GM12878 (cell line): ENCODE measurements at regions not wholly inside any gene's neighbourhood (a gene's known extent, or its start where the extent isn't known, plus 50 kb on each side); places are given as distances from the start of the nearest gene placed in this dataset.

Experiments used
- ATAC-seq: fragments of 200-7000 bp; cut with Tn5 transposase; 3 replicates; pipeline ENCODE4 v1.9.1; 2020; ENCODE audit warnings: mild to moderate bottlenecking, moderate library complexity
- BruUV-seq: library from RNA; stranded (reverse); fragments of 400-500 nt; replicated peaks from 2 replicates; lab custom pipeline; 2021; lab: Mats Ljungman, UMichigan
- CTCF ChIA-PET: fragments of 300-600 bp; sonication (Branson Sonifier 250); formaldehyde crosslinking; extraction: SDS; loops from one replicate; lab custom pipeline; 2021; ENCODE audit warnings: inconsistent platforms; lab: Yijun Ruan, JAX
- POLR2A ChIA-PET: fragments of 350-600 bp; formaldehyde crosslinking; extraction: SDS; loops from one replicate; lab custom pipeline; 2021; ENCODE audit warnings: inconsistent platforms; lab: Charles Lee
- RAD21 ChIA-PET: fragments of 300-600 bp; sonication (Branson Sonifier 250); formaldehyde crosslinking; loops from one replicate; lab custom pipeline; 2023; ENCODE audit warnings: antibody characterized with exemption; ENCODE audit not compliant: unreplicated experiment; lab: Charles Lee
- SMC1A ChIA-PET: fragments of 300-600 bp; sonication (Branson Sonifier 250); formaldehyde crosslinking; loops from one replicate; lab custom pipeline; 2023; ENCODE audit not compliant: unreplicated experiment, uncharacterized antibody; lab: Charles Lee
- DNase-seq: peaks from one replicate; pipeline ENCODE4 v3.0.0-alpha.2; 2011; ENCODE audit warnings: low read depth, low spot score
- FAIRE-seq: peaks from 3 replicates; lab custom pipeline; 2011; peaks lifted over from hg19 to GRCh38; lab: Jason Lieb, UNC
- H2AFZ ChIP-seq: 2 replicates; pipeline ENCODE4 v1.6.0; 2011; ENCODE audit warnings: low read depth, low read length, control low read depth; ENCODE audit not compliant: control insufficient read depth
- H3K27ac ChIP-seq: 2 replicates; pipeline ENCODE4 v1.5.1; 2011; ENCODE audit warnings: control low read depth; ENCODE audit not compliant: control insufficient read depth, insufficient read depth
- H3K27me3 ChIP-seq, 2 experiments: replicated peaks in 1 of 2; 2 replicates each; pipeline versions ENCODE4 v1.6.0 to v1.6.1; 2011; ENCODE audit warnings: low read length in 1 of 2; ENCODE audit not compliant: control insufficient read depth in 2 of 2, insufficient read depth in 2 of 2
- H3K36me3 ChIP-seq, 2 experiments: 2 replicates each; pipeline ENCODE4 v1.5.1; 2011; ENCODE audit warnings: low read length in 1 of 2; ENCODE audit not compliant: control insufficient read depth in 2 of 2, insufficient read depth in 2 of 2
- H3K4me1 ChIP-seq: 2 replicates; pipeline ENCODE4 v1.6.1; 2011; ENCODE audit warnings: mild to moderate bottlenecking, low read length, moderate library complexity, mixed read lengths; ENCODE audit not compliant: control insufficient read depth, insufficient read depth
- H3K4me2 ChIP-seq: 2 replicates; pipeline ENCODE4 v1.6.0; 2011; ENCODE audit warnings: control low read depth; ENCODE audit not compliant: control insufficient read depth, insufficient read depth
- H3K4me3 ChIP-seq: fragments of 200-600 bp; sonication (generic); 2 replicates; pipeline ENCODE4 v1.5.1; 2016
- H3K79me2 ChIP-seq: 2 replicates; pipeline ENCODE4 v1.6.0; 2011; ENCODE audit warnings: low read length; ENCODE audit not compliant: control insufficient read depth, insufficient read depth
- H3K9ac ChIP-seq: 2 replicates; pipeline ENCODE4 v1.8.0; 2011; ENCODE audit warnings: low read length, control low read depth, mixed read lengths; ENCODE audit not compliant: control insufficient read depth, insufficient read depth
- H3K9me3 ChIP-seq: replicated peaks from 3 replicates; pipeline ENCODE4 v1.5.1; 2011; ENCODE audit warnings: mild to moderate bottlenecking, low read length; ENCODE audit not compliant: control insufficient read depth, insufficient read depth
- H4K20me1 ChIP-seq: 2 replicates; pipeline ENCODE4 v1.6.0; 2011; ENCODE audit not compliant: control insufficient read depth, insufficient read depth
- ATF2 ChIP-seq: IDR thresholded peaks from 2 replicates; pipeline ENCODE4 v1.6.1; 2012; ENCODE audit warnings: low read length, inconsistent platforms
- CEBPZ ChIP-seq: fragments of 150-350 bp; IDR thresholded peaks from 2 replicates; pipeline ENCODE4 v1.6.1; 2016; ENCODE audit warnings: low read depth, low read length
- ETV6 ChIP-seq, 2 experiments: fragments of 450-650 bp in 1 of 2; IDR thresholded peaks in 1 of 2; conservative IDR thresholded peaks in 1 of 2; 2 replicates each; pipeline ENCODE4 v1.6.1; 2014; ENCODE audit warnings: antibody characterized with exemption in 1 of 2, borderline replicate concordance in 1 of 2, low read depth in 1 of 2, mild to moderate bottlenecking in 1 of 2, moderate library complexity in 1 of 2
- MYB ChIP-seq: fragments of 150-350 bp; IDR thresholded peaks from 2 replicates; pipeline ENCODE4 v1.6.1; 2014; ENCODE audit warnings: mild to moderate bottlenecking, low read depth, low read length, borderline replicate concordance
- NR2C2 ChIP-seq: IDR thresholded peaks from 2 replicates; pipeline ENCODE4 v1.6.1; 2011; ENCODE audit warnings: borderline replicate concordance, low read depth; ENCODE audit not compliant: control insufficient read depth, insufficient read length
- RAD21 ChIP-seq: IDR thresholded peaks from 2 replicates; pipeline ENCODE4 v1.6.1; 2011; ENCODE audit warnings: mild to moderate bottlenecking, low read depth, low read length, moderate library complexity; ENCODE audit not compliant: insufficient read depth
- RELB ChIP-seq: fragments of 450-650 bp; IDR thresholded peaks from 2 replicates; pipeline ENCODE4 v1.6.1; 2017; ENCODE audit warnings: low read depth, mild to moderate bottlenecking, moderate library complexity
- SREBF1 ChIP-seq: IDR thresholded peaks from 2 replicates; pipeline ENCODE4 v1.6.1; 2012; ENCODE audit warnings: mild to moderate bottlenecking, low read length
- WGBS: methylation state at CpG from one replicate; pipeline ENCODE4 v1.1.6; 2016; ENCODE audit warnings: low lambda C conversion rate; ENCODE audit not compliant: insufficient replicate concordance, insufficient coverage; ENCODE audit errors: missing lambda C conversion rate; 5-methylcytosine and 5-hydroxymethylcytosine counted together
- in situ Hi-C: fragments of 300-500 bp; cut with MboI; formaldehyde crosslinking; loops from 9 replicates; pipeline ENCODE4 v1.14.3; 2018; ENCODE audit warnings: mixed read lengths
- intact Hi-C: fragments of 100-400 bp; cut with micrococcal nuclease; formaldehyde crosslinking; loops from one replicate; pipeline ENCODE4 v1.14.2; 2022; ENCODE audit not compliant: unreplicated experiment

GRCh38 chr15:69631005-69631404 is 178.4 kb downstream of the RPLP1 start:
- Histone ChIP-seq H4K20me1 (no peaks in the 10 kb centered on the region), H3K4me3 (no peak overlapping the region), H3K4me2 (no peak overlapping the region), H3K27me3 (peaks cover 3 to 8% of the 10 kb centered on the region in 2 experiments), H3K4me1 (no peaks in the 10 kb centered on the region), H2AFZ (no peak overlapping the region), H3K79me2 (no peaks in the 10 kb centered on the region), H3K36me3 (no peaks in the 10 kb centered on the region), H3K27ac (no peak overlapping the region), H3K9me3 (no peaks in the 10 kb centered on the region; the same call in 2 of the 3 replicates), H3K9ac (no peak overlapping the region)
- WGBS, result 20% methylated on average over 5 of the region's 6 CpGs
- ChIA-PET POLR2A (no interaction called here), RAD21 (interaction anchor here (1.4 to 3.1 kb wide), 3 partner anchors 37 to 83 kb away, joined by 3 to 11 read pairs (median 4); no protein-coding TSS in a partner anchor), CTCF (interaction anchor here (0.7 to 1.4 kb wide), 4 partner anchors 10 to 467 kb away, joined by 3 to 4 read pairs (median 3); partner anchors contain the start of gene TLE3), SMC1A (interaction anchor here (0.5 to 0.9 kb wide), 2 partner anchors 46 to 62 kb away, joined by 3 read pairs; no protein-coding TSS in a partner anchor)
- ATAC-seq, result no peak
- TF ChIP-seq NR2C2 (no peak), SREBF1 (no peak)
- DNase-seq, result no peak
- in situ Hi-C loops, result no loop called here
- no TSS peak for BruUV-seq
- FAIRE-seq, result no peak
- intact Hi-C loops, result no loop called here

GRCh38 chr15:69631978-69632377 is 179.4 kb downstream of the RPLP1 start:
- Histone ChIP-seq H3K9me3 (no peaks in the 10 kb centered on the region), H3K27me3 (peaks cover 3 to 8% of the 10 kb centered on the region in 2 experiments), H3K4me1 (no peaks in the 10 kb centered on the region), H3K4me3 (no peak overlapping the region), H3K36me3 (no peaks in the 10 kb centered on the region), H4K20me1 (no peaks in the 10 kb centered on the region), H3K27ac (no peak overlapping the region), H3K4me2 (no peak overlapping the region), H3K79me2 (no peaks in the 10 kb centered on the region), H2AFZ (no peak overlapping the region), H3K9ac (no peak overlapping the region)
- CTCF ChIA-PET, result no interaction called here
- ATAC-seq (no peak), FAIRE-seq (no peak), DNase-seq (no peak)
- 45% methylated on average over 4 of the region's 4 CpGs for WGBS
- in situ Hi-C loops (no loop called here), intact Hi-C loops (no loop called here)
- SMC1A ChIA-PET, result no interaction called here
- no TSS peak for BruUV-seq
- RAD21 ChIA-PET, result interaction anchor here (1.4 to 2.2 kb wide), 3 partner anchors 36 to 82 kb away, joined by 3 to 5 read pairs (median 4); no protein-coding TSS in a partner anchor
- POLR2A ChIA-PET, result no interaction called here
- TF ChIP-seq ETV6 (conservative IDR thresholded peaks at IDR 0.05 in 1 of 2, IDR thresholded peaks at IDR 0.05 in 1 of 2; ENCODE audit: borderline replicate concordance in 1 of 2, low read depth in 1 of 2) (no peak), MYB (no peak), ATF2 (no peak), RAD21 (no peak), SREBF1 (no peak), RELB (no peak), CEBPZ (no peak)
